ENCODE measurements at regions not wholly inside any gene's neighbourhood (a gene's known extent, or its start where the extent isn't known, plus 50 kb on each side); places are given as distances from the start of the nearest gene placed in this dataset.

GRCh38 chr17:73976676-73977521 is 226.6 kb upstream of the RPL38 start:
- H3K36me3 ChIP-seq (ENCODE audit: insufficient read depth, low read length), result no peaks in the 10 kb centered on the region
- H3K9me2 ChIP-seq (ENCODE audit: insufficient read depth, low read length), result no peaks in the 10 kb centered on the region
- H4K20me1 ChIP-seq (ENCODE audit: insufficient read depth), result no peaks in the 10 kb centered on the region
- H3K27me3 ChIP-seq (ENCODE audit: insufficient read depth, low read depth, low read length), result no peaks in the 10 kb centered on the region
- H3K4me3 ChIP-seq (ENCODE audit: low read length), result no peak overlapping the region
- no peaks in the 10 kb centered on the region for H3K9me3 ChIP-seq (ENCODE audit: low read length)
- no peaks in the 10 kb centered on the region for H3K79me2 ChIP-seq (replicated peaks; ENCODE audit: insufficient read depth, low read length)
- H3K27ac ChIP-seq (ENCODE audit: low read length), result no peak overlapping the region
- no peak overlapping the region for H2AFZ ChIP-seq (ENCODE audit: low read depth, low read length)
- no peak overlapping the region for H3K4me2 ChIP-seq (ENCODE audit: low read length)
- H3F3A ChIP-seq (ENCODE audit: insufficient read depth, low read length, poor library complexity, severe bottlenecking), result no peaks in the 10 kb centered on the region
- no peak overlapping the region for H3K9ac ChIP-seq (ENCODE audit: low read length)
- TF ChIP-seq MXI1 (conservative IDR thresholded peaks at IDR 0.05; ENCODE audit: poor library complexity, severe bottlenecking) (no peak), TAF1 (IDR thresholded peaks at IDR 0.05; ENCODE audit: low read depth) (no peak), POLR2AphosphoS5 (IDR thresholded peaks at IDR 0.05) (no peak), SMC3 (conservative IDR thresholded peaks at IDR 0.05; ENCODE audit: poor library complexity) (no peak), EP300 (conservative IDR thresholded peaks at IDR 0.05; ENCODE audit: poor library complexity, severe bottlenecking) (no peak), CTCF (IDR thresholded peaks at IDR 0.05; ENCODE audit: poor library complexity, severe bottlenecking) (no peak), REST (IDR thresholded peaks at IDR 0.05; ENCODE audit: borderline replicate concordance) (no peak), RAD21 (conservative IDR thresholded peaks at IDR 0.05) (no peak), EZH2 (IDR thresholded peaks at IDR 0.05; ENCODE audit: borderline replicate concordance, insufficient read depth, low read length, poor library complexity, severe bottlenecking) (no peak)

GRCh38 chr17:73980517-73980916 is 223.0 kb upstream of the RPL38 start:
- H3K4me3 ChIP-seq (ENCODE audit: low read length), result no peak overlapping the region
- H3K27ac ChIP-seq (ENCODE audit: low read length), result no peak overlapping the region
- H3K27me3 ChIP-seq (ENCODE audit: insufficient read depth, low read depth, low read length), result no peaks in the 10 kb centered on the region
- no peaks in the 10 kb centered on the region for H3K36me3 ChIP-seq (ENCODE audit: insufficient read depth, low read length)
- H4K20me1 ChIP-seq (ENCODE audit: insufficient read depth), result no peaks in the 10 kb centered on the region
- TF ChIP-seq EP300 (conservative IDR thresholded peaks at IDR 0.05; ENCODE audit: poor library complexity, severe bottlenecking) (no peak), RAD21 (conservative IDR thresholded peaks at IDR 0.05) (no peak), EZH2 (IDR thresholded peaks at IDR 0.05; ENCODE audit: borderline replicate concordance, insufficient read depth, low read length, poor library complexity, severe bottlenecking) (no peak), TAF1 (IDR thresholded peaks at IDR 0.05; ENCODE audit: low read depth) (no peak), POLR2AphosphoS5 (IDR thresholded peaks at IDR 0.05) (no peak), SMC3 (conservative IDR thresholded peaks at IDR 0.05; ENCODE audit: poor library complexity) (no peak), MXI1 (conservative IDR thresholded peaks at IDR 0.05; ENCODE audit: poor library complexity, severe bottlenecking) (no peak), REST (IDR thresholded peaks at IDR 0.05; ENCODE audit: borderline replicate concordance) (no peak), CTCF (IDR thresholded peaks at IDR 0.05; ENCODE audit: poor library complexity, severe bottlenecking) (no peak)
- no peaks in the 10 kb centered on the region for H3K9me3 ChIP-seq (ENCODE audit: low read length)
- H3K4me2 ChIP-seq (ENCODE audit: low read length), result no peak overlapping the region
- H3F3A ChIP-seq (ENCODE audit: insufficient read depth, low read length, poor library complexity, severe bottlenecking), result no peaks in the 10 kb centered on the region
- H2AFZ ChIP-seq (ENCODE audit: low read depth, low read length), result no peak overlapping the region
- H3K9me2 ChIP-seq (ENCODE audit: insufficient read depth, low read length), result no peaks in the 10 kb centered on the region
- no peak overlapping the region for H3K9ac ChIP-seq (ENCODE audit: low read length)
- no peaks in the 10 kb centered on the region for H3K79me2 ChIP-seq (replicated peaks; ENCODE audit: insufficient read depth, low read length)

All from neural cell (in vitro differentiated cells).